ENCODE measurements at regions not wholly inside any gene's neighbourhood (a gene's known extent, or its start where the extent isn't known, plus 50 kb on each side); places are given as distances from the start of the nearest gene placed in this dataset.

- H3K23me2 ChIP-seq (ENCODE audit: low read depth, low read length): no peaks in the 10 kb centered on the region
- H3K79me1 ChIP-seq (ENCODE audit: low read depth, low read length): no peaks in the 10 kb centered on the region
- H4K8ac ChIP-seq (ENCODE audit: extremely low read depth, insufficient read depth, low read length): no peak overlapping the region
- no peak overlapping the region for H3K14ac ChIP-seq (ENCODE audit: insufficient read length)
- ChIA-PET POLR2A (ENCODE audit: partially characterized antibody) (interaction anchor here (0.7 kb wide), 1 partner anchor 179 kb away, joined by 3 read pairs; no protein-coding TSS in a partner anchor), CTCF (ENCODE audit: partially characterized antibody) (interaction anchor here (1.3 kb wide), 1 partner anchor 130 kb away, joined by 3 read pairs; no protein-coding TSS in a partner anchor)
- no peak overlapping the region for H3K4me3 ChIP-seq (ENCODE audit: extremely low read depth in 1 of 4, insufficient read depth in 2 of 4, low read depth in 3 of 4, low read length in 4 of 4)
- TF ChIP-seq, protein P1, sequence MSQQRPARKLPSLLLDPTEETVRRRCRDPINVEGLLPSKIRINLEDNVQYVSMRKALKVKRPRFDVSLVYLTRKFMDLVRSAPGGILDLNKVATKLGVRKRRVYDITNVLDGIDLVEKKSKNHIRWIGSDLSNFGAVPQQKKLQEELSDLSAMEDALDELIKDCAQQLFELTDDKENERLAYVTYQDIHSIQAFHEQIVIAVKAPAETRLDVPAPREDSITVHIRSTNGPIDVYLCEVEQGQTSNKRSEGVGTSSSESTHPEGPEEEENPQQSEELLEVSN (IDR thresholded peaks at IDR 0.05): no peak
- TF ChIP-seq NRF1 (IDR thresholded peaks at IDR 0.05; ENCODE audit: low read depth, low read length) (no peak), HDAC2 (IDR thresholded peaks at IDR 0.05; ENCODE audit: borderline replicate concordance in 1 of 2, low read depth in 2 of 2, low read length in 2 of 2) (no peak), GABPA (IDR thresholded peaks at IDR 0.05; ENCODE audit: borderline replicate concordance, insufficient read depth, low read length) (no peak), POU5F1 (IDR thresholded peaks at IDR 0.05; ENCODE audit: low read depth, low read length) (no peak), RAD21 (IDR thresholded peaks at IDR 0.05 in 1 of 2, conservative IDR thresholded peaks at IDR 0.05 in 1 of 2; ENCODE audit: low read depth in 2 of 2, low read length in 2 of 2) (no peak), RBBP5 (IDR thresholded peaks at IDR 0.05; ENCODE audit: borderline replicate concordance, low read depth, low read length) (no peak)
- TF ChIP-seq, protein P2, sequence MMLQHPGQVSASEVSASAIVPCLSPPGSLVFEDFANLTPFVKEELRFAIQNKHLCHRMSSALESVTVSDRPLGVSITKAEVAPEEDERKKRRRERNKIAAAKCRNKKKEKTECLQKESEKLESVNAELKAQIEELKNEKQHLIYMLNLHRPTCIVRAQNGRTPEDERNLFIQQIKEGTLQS (IDR thresholded peaks at IDR 0.05; ENCODE audit: insufficient read depth, low read depth, low read length): no peak
- H3K27me3 ChIP-seq (replicated peaks in 1 of 4; ENCODE audit: control insufficient read depth in 3 of 4, extremely low read depth in 1 of 4, insufficient read depth in 3 of 4, low read length in 3 of 4): peaks cover 11 to 26% (median 20%) of the 10 kb centered on the region in 4 experiments
- H3K4ac ChIP-seq (replicated peaks; ENCODE audit: insufficient read length, low read depth, low read length): no peak overlapping the region
- H3K18ac ChIP-seq (ENCODE audit: extremely low read depth, low read length): no peak overlapping the region
- no peak overlapping the region for H3K23ac ChIP-seq (ENCODE audit: insufficient read length)
- no peak overlapping the region for H2AFZ ChIP-seq (ENCODE audit: low read length)
- no peak overlapping the region for H2AK5ac ChIP-seq (ENCODE audit: low read depth, low read length)
- H4K91ac ChIP-seq (replicated peaks; ENCODE audit: insufficient read length, low read length): no peak overlapping the region
- H2BK5ac ChIP-seq (ENCODE audit: low read depth, low read length): no peak overlapping the region
- no peak overlapping the region for H4K5ac ChIP-seq (ENCODE audit: insufficient read length, low read depth, low read length)
- H3K36me3 ChIP-seq (ENCODE audit: control insufficient read depth in 2 of 4, insufficient read depth in 4 of 4, low read length in 3 of 4): no peaks in the 10 kb centered on the region
- H2BK15ac ChIP-seq (ENCODE audit: low read length): no peak overlapping the region
- H3K27ac ChIP-seq (ENCODE audit: low read depth, low read length): no peak overlapping the region
- FAIRE-seq: no peak
- H2BK120ac ChIP-seq (replicated peaks; ENCODE audit: low read depth, low read length): no peak overlapping the region
- H4K20me1 ChIP-seq (replicated peaks in 1 of 2; ENCODE audit: control insufficient read depth in 1 of 2, insufficient read depth in 2 of 2, low read length in 2 of 2): peaks cover 0 to 3% of the 10 kb centered on the region in 2 experiments
- H3K4me1 ChIP-seq (replicated peaks in 1 of 4; ENCODE audit: control insufficient read depth in 3 of 4, insufficient read depth in 4 of 4, low read length in 3 of 4): peaks cover 3 to 11% (median 8%) of the 10 kb centered on the region in 4 experiments; a peak in 6 of 7 replicates
- H2BK20ac ChIP-seq (ENCODE audit: low read length): no peak overlapping the region
- H2BK12ac ChIP-seq (ENCODE audit: low read depth, low read length): no peak overlapping the region
- H3K56ac ChIP-seq (replicated peaks; ENCODE audit: insufficient read length, low read depth, low read length): no peak overlapping the region
- no peak for DNase-seq (ENCODE audit: low read depth in 1 of 2, low spot score in 2 of 2)
- 86% methylated on average over 4 of the region's 4 CpGs; no CpG with 5 or more reads in 1 of the 2 experiments for WGBS, 2 experiments (ENCODE audit: extremely low coverage in 1 of 2, insufficient coverage in 1 of 2, insufficient read length in 1 of 2, insufficient replicate concordance in 2 of 2, low coverage in 1 of 2, low lambda C conversion rate in 2 of 2, missing lambda C conversion rate in 1 of 2)
- no peak overlapping the region for H3K9ac ChIP-seq (replicated peaks in 1 of 4; ENCODE audit: extremely low read depth in 1 of 4, low read depth in 3 of 4, low read length in 3 of 4)
- no peaks in the 10 kb centered on the region for H3K9me3 ChIP-seq (ENCODE audit: insufficient read depth in 2 of 2, low read depth in 1 of 2, low read length in 1 of 2)
- H3K79me2 ChIP-seq (ENCODE audit: control insufficient read depth in 1 of 2, insufficient read depth in 2 of 2, low read length in 2 of 2): no peaks in the 10 kb centered on the region
- no peak overlapping the region for H3K4me2 ChIP-seq (ENCODE audit: insufficient read depth in 1 of 2, low read depth in 2 of 2, low read length in 2 of 2)
Measured at GRCh38 chr7:41063116-41063515, 639.8 kb downstream of the INHBA start.
